Upper lobe of left lung (tissue), 4 donors: ENCODE measurements at regions not wholly inside any gene's neighbourhood (a gene's known extent, or its start where the extent isn't known, plus 50 kb on each side); places are given as distances from the start of the nearest gene placed in this dataset.

ENCODE experiments used
- CTCF ChIP-seq, 6 experiments: fragments of 450-650 bp in 4 of 6; fragments of 200-600 bp in 2 of 6; sonication (generic) in 2 of 6; IDR thresholded peaks; one replicate each; pipeline ENCODE4 v1.5.1; 2016 to 2019; ENCODE audit warnings: antibody characterized with exemption in 6 of 6
- EP300 ChIP-seq, 4 donors: sonication (generic); formaldehyde crosslinking; IDR thresholded peaks; one replicate each; pipeline ENCODE4 v1.5.1; 2017; ENCODE audit warnings: antibody characterized with exemption in 4 of 4, control low read depth in 2 of 4
- POLR2A ChIP-seq, 4 donors: fragments of 450-650 bp; IDR thresholded peaks; one replicate each; pipeline ENCODE4 v1.5.1; 2016 to 2017; ENCODE audit warnings: antibody characterized with exemption in 4 of 4, mild to moderate bottlenecking in 2 of 4
- POLR2AphosphoS5 ChIP-seq, 2 donors: sonication (generic); formaldehyde crosslinking; IDR thresholded peaks; one replicate each; pipeline ENCODE4 v1.5.1; 2017; ENCODE audit warnings: antibody characterized with exemption in 2 of 2

- no peak for TF ChIP-seq CTCF (IDR thresholded peaks at IDR 0.05)
- no peak for TF ChIP-seq POLR2A (IDR thresholded peaks at IDR 0.05)
- TF ChIP-seq POLR2AphosphoS5 (IDR thresholded peaks at IDR 0.05), result no peak
- no peak for TF ChIP-seq EP300 (IDR thresholded peaks at IDR 0.05)
These were observed 169.2 kb downstream of the HAPSTR1 start for GRCh38 chr16:9260666-9261065.
